SH-SY5Y (cell line): ENCODE measurements at regions not wholly inside any gene's neighbourhood (a gene's known extent, or its start where the extent isn't known, plus 50 kb on each side); places are given as distances from the start of the nearest gene placed in this dataset.

Experiments
- GATA2 ChIP-seq: IDR thresholded peaks from 2 replicates; pipeline ENCODE4 v1.6.1; 2011; ENCODE audit warnings: mild to moderate bottlenecking, low read depth, low read length
- GATA3 ChIP-seq: IDR thresholded peaks from 2 replicates; pipeline ENCODE4 v1.6.1; 2011; ENCODE audit warnings: low read depth, mild to moderate bottlenecking, low read length, moderate library complexity

DNA sequence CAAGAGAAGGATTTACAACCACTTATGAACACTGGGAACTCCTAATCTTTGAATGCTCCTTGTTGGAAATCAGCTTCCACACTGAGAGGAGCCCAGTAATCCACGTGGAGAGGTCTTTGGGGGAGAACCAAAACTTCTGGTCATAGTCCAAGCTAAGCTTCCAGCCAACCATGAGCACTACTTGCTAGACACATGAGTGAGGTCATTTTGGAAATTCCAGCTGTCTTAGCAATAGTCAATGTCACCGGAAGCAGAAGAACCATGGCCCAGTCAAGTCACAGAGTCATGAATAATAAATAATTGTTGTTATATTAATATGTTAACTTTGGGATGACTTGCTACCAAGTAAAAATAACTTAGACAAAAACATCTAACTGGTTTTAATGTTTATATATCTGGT is 324.9 kb upstream of the SGCG start:
- TF ChIP-seq GATA3 (no peak), GATA2 (no peak)
